Neural progenitor cell (in vitro differentiated cells): ENCODE measurements at regions not wholly inside any gene's neighbourhood (a gene's known extent, or its start where the extent isn't known, plus 50 kb on each side); places are given as distances from the start of the nearest gene placed in this dataset.
A peak's percentile ranks its signal among the peaks of the same experiment; 100 is the strongest.

Experiments
- DNase-seq: peaks from one replicate; pipeline ENCODE4 v3.0.0-alpha.2; 2016; ENCODE audit warnings: low spot score
- H2AFZ ChIP-seq: fragments of 200-600 bp; sonication (generic); replicated peaks from 2 replicates; pipeline ENCODE4 v1.6.1; 2016; ENCODE audit warnings: antibody characterized with exemption
- H3F3A ChIP-seq: fragments of 200-600 bp; sonication (generic); 2 replicates; pipeline ENCODE4 v1.6.1; 2016; ENCODE audit warnings: antibody characterized with exemption, low read depth
- H3K27ac ChIP-seq: fragments of 200-600 bp; sonication (generic); 2 replicates; pipeline ENCODE4 v1.5.1; 2016; ENCODE audit warnings: mild to moderate bottlenecking
- H3K27me3 ChIP-seq: fragments of 200-600 bp; sonication (generic); 2 replicates; pipeline ENCODE4 v1.6.1; 2016; ENCODE audit warnings: mild to moderate bottlenecking, moderate library complexity
- H3K36me3 ChIP-seq: fragments of 200-600 bp; sonication (generic); 2 replicates; pipeline ENCODE4 v1.5.1; 2016
- H3K4me1 ChIP-seq: fragments of 200-600 bp; sonication (generic); 2 replicates; pipeline ENCODE4 v1.6.1; 2016; ENCODE audit warnings: mixed run types
- H3K4me2 ChIP-seq: fragments of 200-600 bp; sonication (generic); 2 replicates; pipeline ENCODE4 v1.6.1; 2016
- H3K4me3 ChIP-seq: fragments of 200-600 bp; sonication (generic); 2 replicates; pipeline ENCODE4 v1.5.1; 2016
- H3K79me2 ChIP-seq: fragments of 200-600 bp; sonication (generic); 2 replicates; pipeline ENCODE4 v1.6.1; 2016; ENCODE audit warnings: low read depth
- H3K9ac ChIP-seq: fragments of 200-600 bp; sonication (generic); 2 replicates; pipeline ENCODE4 v1.6.1; 2016
- H3K9me3 ChIP-seq: fragments of 200-600 bp; sonication (generic); 2 replicates; pipeline ENCODE4 v1.5.1; 2016; ENCODE audit warnings: low read depth
- H4K20me1 ChIP-seq: fragments of 200-600 bp; sonication (generic); 2 replicates; pipeline ENCODE4 v1.6.1; 2016; ENCODE audit warnings: low read depth
- H3K27ac Mint-ChIP-seq: 3 replicates; pipeline ENCODE4 v1.8.0; 2021; ENCODE audit warnings: mixed read lengths
- H3K27me3 Mint-ChIP-seq: 2 replicates; pipeline ENCODE4 v1.8.0; 2022; ENCODE audit warnings: low read depth, mild to moderate bottlenecking, inconsistent platforms, moderate library complexity, mixed read lengths; ENCODE audit not compliant: insufficient read depth
- H3K36me3 Mint-ChIP-seq: 3 replicates; pipeline ENCODE4 v1.8.0; 2021; ENCODE audit warnings: mixed read lengths
- H3K4me1 Mint-ChIP-seq: 3 replicates; pipeline ENCODE4 v1.8.0; 2021; ENCODE audit warnings: mixed read lengths
- H3K4me3 Mint-ChIP-seq: 3 replicates; pipeline ENCODE4 v1.8.0; 2021; ENCODE audit warnings: mild to moderate bottlenecking, moderate library complexity, mixed read lengths
- H3K9me3 Mint-ChIP-seq: 3 replicates; pipeline ENCODE4 v1.8.0; 2020; ENCODE audit warnings: mixed read lengths
- CTCF ChIP-seq: fragments of 200-600 bp; sonication (generic); IDR thresholded peaks from 2 replicates; pipeline ENCODE4 v1.5.1; 2017; ENCODE audit warnings: antibody characterized with exemption, mild to moderate bottlenecking
- EZH2 ChIP-seq: fragments of 200-600 bp; sonication (generic); IDR thresholded peaks from 2 replicates; pipeline ENCODE4 v1.6.1; 2017; ENCODE audit warnings: antibody characterized with exemption, mild to moderate bottlenecking, moderate library complexity
- EZH2phosphoT487 ChIP-seq: fragments of 200-600 bp; sonication (generic); IDR thresholded peaks from 2 replicates; pipeline ENCODE4 v1.6.1; 2017; ENCODE audit warnings: antibody characterized with exemption

- Histone ChIP-seq H3K9me3 (no peaks in the 10 kb centered on the region), H3K4me1 (no peaks in the 10 kb centered on the region), H3K79me2 (no peaks in the 10 kb centered on the region), H3K9ac (no peak overlapping the region), H4K20me1 (no peaks in the 10 kb centered on the region), H3K36me3 (no peaks in the 10 kb centered on the region), H3K4me3 (no peak overlapping the region), H3K27me3 (no peaks in the 10 kb centered on the region), H2AFZ (no peak overlapping the region), H3K4me2 (no peak overlapping the region), H3K27ac (no peak overlapping the region), H3F3A (no peaks in the 10 kb centered on the region)
- no peak for TF ChIP-seq EZH2phosphoT487
- TF ChIP-seq EZH2, result no peak
- no peak for TF ChIP-seq CTCF
- no peak overlapping the region for H3K4me3 Mint-ChIP-seq
- H3K27ac Mint-ChIP-seq, result no peak overlapping the region
- no peak for DNase-seq
- peaks cover 7% of the 10 kb centered on the region for H3K9me3 Mint-ChIP-seq
- H3K27me3 Mint-ChIP-seq, result peaks cover 2% of the 10 kb centered on the region
- H3K36me3 Mint-ChIP-seq, result no peaks in the 10 kb centered on the region
- H3K4me1 Mint-ChIP-seq, result no peaks in the 10 kb centered on the region
Observed at GRCh38 chr9:88274078-88274477, 114.2 kb upstream of the SPIN1 start.

GRCh38 chr9:88272986-88273385, 115.3 kb upstream of the SPIN1 start:
- H3F3A ChIP-seq, result no peaks in the 10 kb centered on the region
- no peak overlapping the region for H3K27ac ChIP-seq
- no peak overlapping the region for H2AFZ ChIP-seq
- no peaks in the 10 kb centered on the region for H3K36me3 Mint-ChIP-seq
- no peak overlapping the region for H3K4me3 ChIP-seq
- H3K9me3 ChIP-seq, result no peaks in the 10 kb centered on the region
- no peaks in the 10 kb centered on the region for H3K4me1 Mint-ChIP-seq
- no peak overlapping the region for H3K4me2 ChIP-seq
- TF ChIP-seq EZH2 (no peak), EZH2phosphoT487 (no peak), CTCF (peak; percentile 10)
- peaks cover 7% of the 10 kb centered on the region for H3K9me3 Mint-ChIP-seq
- DNase-seq, result peak; percentile 6
- H4K20me1 ChIP-seq, result no peaks in the 10 kb centered on the region
- no peak overlapping the region for H3K4me3 Mint-ChIP-seq
- no peaks in the 10 kb centered on the region for H3K4me1 ChIP-seq
- peaks cover 2% of the 10 kb centered on the region for H3K27me3 Mint-ChIP-seq
- H3K9ac ChIP-seq, result no peak overlapping the region
- H3K79me2 ChIP-seq, result no peaks in the 10 kb centered on the region
- H3K27ac Mint-ChIP-seq, result no peak overlapping the region
- H3K36me3 ChIP-seq, result no peaks in the 10 kb centered on the region
- no peaks in the 10 kb centered on the region for H3K27me3 ChIP-seq

- Mint-ChIP-seq H3K9me3 (peaks cover 7% of the 10 kb centered on the region), H3K27me3 (peaks cover 2% of the 10 kb centered on the region), H3K36me3 (no peaks in the 10 kb centered on the region), H3K4me1 (no peaks in the 10 kb centered on the region), H3K27ac (no peak overlapping the region), H3K4me3 (no peak overlapping the region)
- Histone ChIP-seq H3K4me3 (no peak overlapping the region), H3K9me3 (no peaks in the 10 kb centered on the region), H3K9ac (no peak overlapping the region), H3F3A (no peaks in the 10 kb centered on the region), H3K79me2 (no peaks in the 10 kb centered on the region), H4K20me1 (no peaks in the 10 kb centered on the region), H2AFZ (no peak overlapping the region), H3K4me2 (no peak overlapping the region), H3K27me3 (no peaks in the 10 kb centered on the region), H3K36me3 (no peaks in the 10 kb centered on the region), H3K4me1 (no peaks in the 10 kb centered on the region), H3K27ac (no peak overlapping the region)
- TF ChIP-seq CTCF (no peak), EZH2 (no peak), EZH2phosphoT487 (no peak)
- DNase-seq, result no peak
Observed at GRCh38 chr9:88270413-88270812, 117.8 kb upstream of the SPIN1 start.
